GM21390 (cell line): ENCODE measurements at regions not wholly inside any gene's neighbourhood (a gene's known extent, or its start where the extent isn't known, plus 50 kb on each side); places are given as distances from the start of the nearest gene placed in this dataset.
A peak's percentile ranks its signal among the peaks of the same experiment; 100 is the strongest.

Source experiments
- ATAC-seq: cut with Tn5 transposase; IDR thresholded peaks from one replicate; pipeline ENCODE4 v1.9.1; 2021; ENCODE audit not compliant: unreplicated experiment

DNA sequence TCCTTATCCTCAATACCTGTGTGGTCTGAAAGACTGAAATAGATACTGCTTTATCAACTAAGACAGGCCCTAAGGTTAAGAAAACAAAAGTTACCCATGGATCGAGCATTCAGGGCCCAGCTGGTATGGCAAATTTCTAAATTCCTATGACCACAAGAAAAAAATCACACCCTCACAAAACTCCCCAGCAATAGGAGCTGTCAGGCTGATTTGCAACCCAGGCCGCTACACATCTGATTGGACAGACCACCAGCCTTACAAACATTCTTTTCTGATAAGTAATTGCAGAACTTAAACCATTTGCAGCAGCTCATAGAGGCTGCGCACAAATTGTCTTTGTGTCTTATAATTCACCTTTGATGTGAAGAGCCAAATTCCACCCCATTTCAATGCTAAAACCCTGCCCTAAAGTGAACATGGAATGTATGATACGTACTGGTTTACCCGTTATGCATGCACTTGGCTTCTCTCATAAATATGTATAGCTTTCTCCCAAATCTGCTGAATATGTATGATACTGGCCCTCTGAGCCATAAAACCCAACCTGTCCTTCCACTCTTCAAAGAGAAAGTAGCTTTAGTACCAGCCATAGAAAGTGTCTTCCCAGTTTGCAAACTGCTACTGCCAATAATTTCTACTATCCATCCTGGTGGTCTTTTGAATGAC, 842.5 kb downstream of the GRID1 start:
- ATAC-seq: no peak

DNA sequence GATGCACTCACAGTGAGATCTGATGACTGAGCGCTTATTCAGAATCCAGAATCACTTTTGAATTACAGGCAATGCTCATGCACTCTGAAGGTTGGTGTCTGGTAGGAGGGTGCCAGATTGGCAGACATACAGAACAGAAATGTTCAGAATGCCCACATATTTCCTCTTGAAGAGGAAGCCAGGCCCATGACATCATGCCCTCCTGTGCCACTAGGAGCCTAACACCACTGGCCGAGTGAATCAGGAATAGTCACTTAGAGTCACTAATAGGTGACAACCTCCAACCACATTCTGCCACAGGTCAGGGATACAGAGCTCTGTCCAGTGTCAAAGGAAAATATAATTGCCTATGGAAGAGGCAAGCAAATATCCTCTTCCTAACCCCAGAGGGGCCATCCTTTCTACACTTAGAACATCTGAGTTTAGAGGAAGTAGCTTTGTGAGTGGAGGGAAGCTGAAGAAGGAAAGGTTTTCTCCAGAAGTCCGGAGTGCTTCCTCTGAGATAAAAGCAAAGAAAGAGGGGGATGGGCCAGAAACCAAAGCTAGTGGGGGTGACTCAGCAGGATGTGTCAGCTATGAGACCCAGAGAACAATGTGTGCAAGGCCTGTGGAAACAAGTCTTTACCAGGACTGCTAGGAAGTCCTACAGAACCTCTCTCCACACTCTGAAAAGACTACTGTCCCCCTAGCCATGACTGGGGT, 838.8 kb downstream of the GRID1 start:
- no peak for ATAC-seq

DNA sequence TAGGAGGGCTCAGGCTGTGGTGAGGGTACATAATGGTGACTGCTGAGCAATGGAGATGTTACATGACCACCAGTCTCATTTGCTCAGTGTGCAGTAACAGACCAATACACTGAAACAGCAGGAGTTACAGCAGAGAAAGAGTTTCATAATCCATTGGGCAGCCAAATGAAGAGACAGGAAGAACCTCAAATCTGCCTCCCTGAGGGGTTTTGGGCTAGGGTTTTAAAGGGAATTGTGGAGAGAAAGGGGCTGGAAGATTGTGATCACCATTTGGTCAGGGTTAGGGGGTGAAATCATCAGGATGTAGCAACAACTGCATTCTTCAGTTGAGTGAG, 838.3 kb downstream of the GRID1 start:
- no peak for ATAC-seq

DNA sequence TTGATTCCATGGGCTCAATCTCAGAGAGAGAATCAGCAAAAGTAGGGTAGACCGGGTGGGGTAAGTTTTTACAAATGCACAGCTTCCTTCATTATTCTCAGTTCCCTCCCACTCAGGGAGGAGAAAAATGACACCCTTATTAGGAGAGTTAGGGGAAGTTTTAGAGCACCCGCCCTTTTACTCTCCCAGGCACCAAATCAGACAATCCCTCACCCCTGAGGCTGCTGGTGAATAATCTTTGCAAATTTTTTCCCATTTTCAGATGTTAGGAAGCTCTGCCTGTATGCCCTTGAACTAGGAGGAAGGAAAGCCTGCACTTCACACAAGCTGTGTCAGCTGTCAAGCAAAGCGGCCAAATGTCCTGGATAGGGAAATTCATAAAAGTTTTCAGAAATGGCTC, 834.9 kb downstream of the GRID1 start:
- ATAC-seq: no peak

DNA sequence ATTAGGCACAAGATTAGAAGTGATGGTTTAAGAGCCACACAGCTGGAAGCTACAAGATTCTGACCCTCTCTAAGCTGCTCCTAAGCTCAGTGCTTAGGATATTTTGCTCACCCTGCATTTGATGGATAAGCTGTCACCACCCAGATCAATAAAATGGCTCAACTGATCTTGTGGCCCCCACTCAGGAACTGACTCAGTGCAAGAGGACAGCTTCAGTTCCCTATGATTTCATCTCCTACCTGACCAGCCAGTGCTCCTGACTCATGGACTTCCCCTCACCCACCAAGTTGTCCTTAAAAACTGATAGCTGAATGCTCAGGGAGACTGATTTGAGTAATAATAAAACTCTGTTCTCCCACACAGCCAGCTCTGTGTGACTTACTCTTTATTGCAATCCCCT, 833.8 kb downstream of the GRID1 start:
- ATAC-seq: no peak

DNA sequence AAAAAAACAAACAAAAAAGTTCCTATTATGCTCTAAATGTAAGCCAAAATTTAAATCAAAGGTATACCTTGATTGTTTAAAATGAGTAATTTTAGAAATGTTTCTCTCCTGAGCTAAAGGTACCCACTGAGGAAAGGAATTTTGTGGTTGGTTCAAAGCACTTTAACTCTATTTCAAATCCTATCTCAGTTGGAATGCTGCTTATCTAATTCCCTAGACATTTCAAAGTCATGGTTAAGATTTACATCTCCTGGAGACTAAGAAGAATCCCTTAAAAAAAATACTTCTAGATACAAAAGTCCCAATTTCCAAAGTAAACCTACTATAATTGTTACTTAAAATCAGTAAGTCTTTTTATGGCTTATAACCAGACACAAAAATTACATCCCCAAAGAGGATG, 830.7 kb downstream of the GRID1 start:
- ATAC-seq: no peak

DNA sequence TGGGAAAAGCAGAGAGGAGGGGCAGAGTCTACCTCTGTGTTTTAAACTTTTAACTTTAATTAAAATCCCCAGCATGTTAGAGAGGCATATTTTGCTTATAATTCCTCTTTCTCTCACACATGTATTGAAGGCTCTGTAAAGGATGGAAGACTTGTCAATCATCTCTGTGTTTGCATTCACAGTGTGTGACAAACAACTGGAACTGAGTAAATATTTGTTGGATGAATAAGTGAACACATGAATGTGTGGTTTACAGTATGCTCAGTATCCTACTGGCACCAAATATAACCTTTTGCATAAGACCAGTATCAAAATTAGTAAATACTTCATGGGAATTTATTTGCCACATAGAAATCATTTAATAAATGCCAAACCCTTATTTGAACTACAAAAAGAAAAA, 829.0 kb downstream of the GRID1 start:
- no peak for ATAC-seq

DNA sequence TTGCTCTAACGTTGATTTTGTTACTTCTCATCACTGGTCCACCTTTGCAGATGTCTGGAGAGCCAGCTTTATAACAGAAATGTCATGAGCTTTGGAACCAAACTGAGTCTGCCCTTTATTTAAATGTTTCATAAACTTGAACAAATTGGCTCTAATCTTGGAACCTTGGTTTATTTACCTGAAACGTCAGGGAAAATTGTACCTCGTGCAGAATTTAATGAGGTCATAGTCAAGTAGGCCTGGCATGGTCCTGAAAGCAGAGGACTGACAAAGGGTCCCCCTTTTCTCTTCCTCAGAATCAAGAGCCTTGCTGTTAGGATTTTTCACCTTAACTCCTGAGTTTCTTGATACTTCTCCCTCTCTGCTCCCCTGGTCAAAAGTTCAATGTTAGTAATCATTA, 828.0 kb downstream of the GRID1 start:
- no peak for ATAC-seq

DNA sequence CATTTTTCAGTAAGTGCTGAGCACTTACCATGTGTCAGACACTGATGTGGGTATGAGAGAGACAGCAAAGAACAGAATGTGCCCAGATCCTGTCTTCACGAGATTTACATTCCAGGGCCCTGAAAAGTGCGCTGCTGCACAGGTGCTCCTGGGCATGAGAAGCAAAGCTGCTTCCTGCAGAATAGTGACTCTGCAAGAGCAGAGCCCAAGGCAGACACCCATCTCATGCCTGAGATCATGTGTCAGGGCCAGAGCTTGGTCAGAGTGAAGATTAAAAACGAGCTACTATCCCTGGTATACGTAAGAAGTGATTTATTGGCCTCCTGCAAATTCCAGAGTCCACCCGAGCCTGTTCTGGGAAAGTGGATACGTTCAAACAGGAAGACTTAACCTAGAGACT, 824.4 kb downstream of the GRID1 start:
- no peak for ATAC-seq

DNA sequence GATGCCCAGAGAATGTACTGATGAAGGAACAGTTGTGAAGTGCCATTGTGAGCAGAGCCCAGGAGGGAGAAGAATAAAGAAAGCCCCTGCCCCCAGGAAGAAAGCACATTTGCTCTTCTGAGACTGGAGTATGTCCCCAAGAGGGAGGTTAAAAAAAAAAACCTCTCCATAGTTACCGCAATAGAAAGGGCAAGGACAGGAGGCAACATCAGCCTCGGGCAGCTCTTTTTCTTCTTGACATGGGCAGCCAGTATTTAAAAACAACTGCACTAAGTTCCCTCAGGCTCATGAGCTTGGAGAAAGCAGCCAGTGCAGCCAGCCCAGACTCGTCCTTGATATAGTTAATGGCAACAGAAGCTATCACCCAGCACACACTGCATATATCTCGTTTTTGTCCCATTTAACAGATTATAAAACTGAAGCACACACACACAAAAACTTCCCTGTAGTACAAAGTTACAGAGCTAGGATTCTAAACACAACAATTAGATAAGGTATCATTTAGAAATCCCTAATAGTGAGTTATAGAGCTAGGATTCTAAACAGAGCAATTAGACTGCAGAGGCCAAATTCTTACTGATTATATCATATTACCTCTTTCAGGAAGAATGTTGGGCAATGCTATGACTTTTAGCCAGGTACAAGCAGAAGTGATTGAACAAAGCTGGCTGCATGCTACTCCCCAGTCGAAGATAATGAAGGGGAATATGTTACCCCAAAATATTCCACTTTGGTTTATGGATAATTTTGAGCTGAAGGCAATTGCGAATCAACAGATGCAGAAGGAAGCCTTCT, 823.5 kb downstream of the GRID1 start:
- ATAC-seq: no peak

DNA sequence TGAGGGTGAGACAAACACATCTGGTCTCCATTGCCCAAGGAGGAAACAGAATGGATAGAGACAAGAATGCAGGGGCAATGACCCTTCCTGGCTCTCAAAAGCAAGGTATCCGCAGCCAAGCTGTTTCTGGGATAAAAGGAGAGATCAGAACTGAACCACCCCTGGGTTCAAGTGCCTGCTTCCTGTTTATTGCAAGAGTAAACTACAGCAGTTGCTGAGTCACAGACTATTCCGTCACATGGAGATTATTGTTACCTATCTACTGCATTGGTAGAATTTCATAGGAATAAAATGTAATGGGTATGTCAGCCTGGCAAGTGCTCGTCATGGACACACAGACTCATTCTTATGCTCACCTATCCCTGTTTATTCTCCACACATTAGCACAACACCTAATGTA, 821.6 kb downstream of the GRID1 start:
- no peak for ATAC-seq

DNA sequence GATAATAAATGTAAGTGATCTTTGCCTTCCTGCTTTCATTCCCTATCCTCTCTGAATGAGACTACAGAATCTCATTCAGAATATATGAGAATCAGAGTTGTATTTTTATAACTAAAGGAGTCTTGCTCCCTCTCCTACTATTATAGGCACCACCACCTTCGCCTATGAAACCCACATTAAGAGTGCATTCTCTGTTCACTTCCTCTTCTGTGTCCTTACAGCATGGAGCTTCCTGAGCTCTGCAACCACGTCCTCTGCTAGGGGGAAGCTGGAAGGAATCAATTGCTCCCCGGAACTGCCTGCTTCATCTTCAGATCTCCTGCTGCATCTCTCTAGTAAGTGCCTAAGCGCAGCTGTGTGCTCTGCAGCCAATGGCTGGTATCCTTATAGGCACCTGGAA, 820.7 kb downstream of the GRID1 start:
- no peak for ATAC-seq

DNA sequence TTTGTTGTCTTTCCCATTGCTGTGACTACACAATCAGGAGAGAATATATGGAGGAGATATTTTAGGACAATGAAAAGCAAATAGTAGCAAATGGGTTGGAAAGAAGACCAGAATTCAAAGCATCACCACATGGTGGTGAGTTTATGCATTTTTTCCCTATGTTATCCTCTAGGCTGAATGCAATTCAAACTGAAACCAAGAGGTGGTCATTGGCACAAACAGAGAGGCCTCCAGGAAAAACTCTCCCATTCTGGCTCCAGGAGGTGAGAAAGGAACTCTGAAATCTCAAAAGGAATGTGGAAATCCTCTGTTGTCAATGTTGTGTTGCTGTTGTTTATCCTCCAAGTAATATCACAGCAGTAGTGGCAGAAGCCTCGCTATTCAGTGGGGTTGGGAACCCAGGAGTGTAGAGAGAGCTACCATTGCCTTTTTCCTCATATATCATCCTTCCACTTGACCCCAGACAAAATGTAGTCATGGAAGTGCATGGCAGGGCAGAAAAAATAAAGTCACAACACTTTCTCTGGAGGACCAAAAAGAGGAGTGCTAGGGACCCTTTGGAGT, 819.1 kb downstream of the GRID1 start:
- peak; percentile 5 for ATAC-seq

DNA sequence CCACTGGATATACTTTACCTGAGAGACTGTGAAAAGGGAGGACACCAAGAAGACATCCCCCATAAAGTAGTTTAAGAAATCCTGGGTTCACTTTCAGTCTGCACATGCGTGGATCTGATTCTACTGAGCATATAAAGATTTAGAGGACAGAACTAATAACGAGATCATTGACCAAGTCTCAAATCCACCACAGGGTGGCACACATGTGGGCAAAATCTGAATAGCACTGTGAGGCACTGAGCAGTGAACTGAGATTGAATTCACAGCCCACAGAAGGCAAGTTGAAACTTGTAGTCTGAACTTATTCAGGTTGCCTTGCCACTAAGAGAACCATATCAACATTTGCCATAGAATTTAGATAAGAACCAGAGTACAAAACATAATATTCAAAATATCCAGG, 818.6 kb downstream of the GRID1 start:
- ATAC-seq: peak; percentile 88
